ENCODE measurements at regions not wholly inside any gene's neighbourhood (a gene's known extent, or its start where the extent isn't known, plus 50 kb on each side); places are given as distances from the start of the nearest gene placed in this dataset.

- H3K36me3 ChIP-seq (ENCODE audit: insufficient read depth, low read length), result no peaks in the 10 kb centered on the region
- no peaks in the 10 kb centered on the region for H3K9me2 ChIP-seq (replicated peaks; ENCODE audit: insufficient read depth, low read length)
- H3K4me2 ChIP-seq (ENCODE audit: low read depth, low read length, poor library complexity, severe bottlenecking), result no peak overlapping the region
- H3K27ac ChIP-seq (ENCODE audit: low read length), result no peak overlapping the region
- no peak overlapping the region for H2AFZ ChIP-seq (ENCODE audit: low read length)
- H3K4me3 ChIP-seq (ENCODE audit: low read length), result no peak overlapping the region
- no peaks in the 10 kb centered on the region for H3K79me2 ChIP-seq (ENCODE audit: low read length)
- no peaks in the 10 kb centered on the region for H3K9me3 ChIP-seq (ENCODE audit: low read length)
- DNase-seq, result no peak
- H3K9ac ChIP-seq (ENCODE audit: low read length), result no peak overlapping the region
- H3K4me1 ChIP-seq (ENCODE audit: low read length), result no peaks in the 10 kb centered on the region
- no peaks in the 10 kb centered on the region for H4K20me1 ChIP-seq (ENCODE audit: insufficient read depth, low read depth, low read length)
- no peaks in the 10 kb centered on the region for H3K27me3 ChIP-seq (ENCODE audit: low read length)
These were observed 87.4 kb upstream of the NKD1 start for GRCh38 chr16:50460538-50461399.

DNA sequence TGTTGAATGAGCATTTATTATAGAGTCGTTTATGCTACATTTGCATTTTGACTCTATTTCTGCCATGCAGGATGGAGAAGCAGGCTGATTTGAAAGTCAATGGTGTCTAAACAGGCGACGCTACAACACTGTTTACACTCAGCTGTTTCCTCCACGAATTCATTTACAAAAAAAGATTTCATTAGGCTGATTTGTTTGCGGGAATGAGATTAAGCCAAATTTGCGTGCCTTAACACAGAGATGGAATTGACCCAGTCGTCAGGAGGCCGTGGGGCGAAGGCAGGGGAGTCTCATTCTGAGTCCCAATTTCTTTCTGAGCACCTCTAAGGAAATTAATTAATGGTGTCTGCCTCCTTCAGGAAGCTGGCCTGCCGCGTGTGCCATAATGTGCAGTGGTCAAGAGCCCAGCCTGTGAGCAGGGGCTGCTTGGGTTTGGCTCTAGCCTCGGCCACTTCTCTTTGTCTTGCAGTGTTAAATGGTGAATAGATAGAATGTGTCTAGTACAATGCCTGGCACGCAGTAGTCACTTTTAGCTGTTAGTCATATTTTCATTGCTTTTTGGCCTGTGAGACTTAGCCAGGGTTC lies 88.6 kb upstream of the NKD1 start:
- Histone ChIP-seq H4K20me1 (ENCODE audit: insufficient read depth, low read depth, low read length) (no peaks in the 10 kb centered on the region), H3K4me2 (ENCODE audit: low read depth, low read length, poor library complexity, severe bottlenecking) (no peak overlapping the region), H3K79me2 (ENCODE audit: low read length) (no peaks in the 10 kb centered on the region), H3K9me2 (replicated peaks; ENCODE audit: insufficient read depth, low read length) (no peaks in the 10 kb centered on the region), H3K9ac (ENCODE audit: low read length) (no peak overlapping the region), H3K4me1 (ENCODE audit: low read length) (no peaks in the 10 kb centered on the region), H3K36me3 (ENCODE audit: insufficient read depth, low read length) (no peaks in the 10 kb centered on the region), H3K9me3 (ENCODE audit: low read length) (no peaks in the 10 kb centered on the region), H2AFZ (ENCODE audit: low read length) (no peak overlapping the region), H3K27ac (ENCODE audit: low read length) (no peak overlapping the region), H3K27me3 (ENCODE audit: low read length) (no peaks in the 10 kb centered on the region), H3K4me3 (ENCODE audit: low read length) (no peak overlapping the region)
- DNase-seq, result no peak

DNA sequence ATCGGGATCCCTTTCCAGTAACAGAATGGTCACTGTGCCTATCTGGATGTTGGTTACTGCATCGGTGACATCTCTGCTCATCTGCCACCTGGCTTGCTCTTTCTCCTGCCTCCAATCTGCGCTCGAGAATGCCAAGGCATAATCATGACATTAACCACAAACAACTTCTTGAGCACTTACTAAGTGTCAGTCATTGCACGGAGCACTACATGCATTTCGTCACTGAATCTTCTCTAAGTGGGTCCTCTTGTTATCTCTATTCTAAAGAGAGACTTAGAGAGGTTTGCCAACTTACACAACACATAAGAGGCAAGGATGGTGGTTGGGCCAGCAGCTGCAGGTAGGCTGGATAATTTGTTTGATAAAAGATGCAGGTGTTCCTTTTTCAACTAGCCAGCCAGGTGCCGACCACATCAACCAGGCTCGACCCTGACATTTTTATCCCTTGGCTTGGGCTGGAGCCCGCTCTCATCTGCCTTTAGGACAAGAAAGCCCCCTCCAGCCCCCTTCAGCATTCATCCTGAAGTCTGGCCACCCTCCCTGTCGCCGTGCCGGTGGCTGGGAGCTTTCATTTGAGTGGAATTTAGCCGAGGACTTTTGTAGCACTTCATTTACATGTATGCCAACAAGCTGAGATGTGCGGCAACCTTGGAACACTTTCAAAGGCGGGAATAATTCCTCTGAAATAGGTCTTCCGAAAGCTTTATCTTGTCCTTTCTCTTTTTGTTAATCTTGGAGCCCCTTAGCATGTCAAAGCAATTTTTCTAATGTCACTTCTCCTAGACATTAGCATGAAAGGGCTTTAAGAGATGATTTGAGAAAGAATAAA lies 89.3 kb upstream of the NKD1 start:
- Histone ChIP-seq H4K20me1 (ENCODE audit: insufficient read depth, low read depth, low read length) (no peaks in the 10 kb centered on the region), H3K9ac (ENCODE audit: low read length) (no peak overlapping the region)
- DNase-seq, result no peak

GRCh38 chr16:50457979-50458491 lies 89.2 kb upstream of the BRD7 start:
- Histone ChIP-seq H3K27ac (ENCODE audit: low read length) (no peak overlapping the region), H3K4me1 (ENCODE audit: low read length) (no peaks in the 10 kb centered on the region), H3K4me3 (ENCODE audit: low read length) (no peak overlapping the region), H3K36me3 (ENCODE audit: insufficient read depth, low read length) (no peaks in the 10 kb centered on the region), H3K79me2 (ENCODE audit: low read length) (no peaks in the 10 kb centered on the region), H3K27me3 (ENCODE audit: low read length) (no peaks in the 10 kb centered on the region), H3K4me2 (ENCODE audit: low read depth, low read length, poor library complexity, severe bottlenecking) (no peak overlapping the region), H3K9ac (ENCODE audit: low read length) (no peak overlapping the region), H2AFZ (ENCODE audit: low read length) (no peak overlapping the region), H4K20me1 (ENCODE audit: insufficient read depth, low read depth, low read length) (no peaks in the 10 kb centered on the region), H3K9me2 (replicated peaks; ENCODE audit: insufficient read depth, low read length) (no peaks in the 10 kb centered on the region), H3K9me3 (ENCODE audit: low read length) (no peaks in the 10 kb centered on the region)
- no peak for DNase-seq

More for the DNA sequence above, 89.3 kb upstream of the NKD1 start:
- H3K9me2 ChIP-seq (replicated peaks; ENCODE audit: insufficient read depth, low read length), result no peaks in the 10 kb centered on the region
- H2AFZ ChIP-seq (ENCODE audit: low read length), result no peak overlapping the region
- no peaks in the 10 kb centered on the region for H3K27me3 ChIP-seq (ENCODE audit: low read length)
- no peaks in the 10 kb centered on the region for H3K79me2 ChIP-seq (ENCODE audit: low read length)
- H3K4me3 ChIP-seq (ENCODE audit: low read length), result no peak overlapping the region
- H3K27ac ChIP-seq (ENCODE audit: low read length), result no peak overlapping the region
- no peaks in the 10 kb centered on the region for H3K4me1 ChIP-seq (ENCODE audit: low read length)
- no peaks in the 10 kb centered on the region for H3K36me3 ChIP-seq (ENCODE audit: insufficient read depth, low read length)
- H3K4me2 ChIP-seq (ENCODE audit: low read depth, low read length, poor library complexity, severe bottlenecking), result no peak overlapping the region
- no peaks in the 10 kb centered on the region for H3K9me3 ChIP-seq (ENCODE audit: low read length)

DNA sequence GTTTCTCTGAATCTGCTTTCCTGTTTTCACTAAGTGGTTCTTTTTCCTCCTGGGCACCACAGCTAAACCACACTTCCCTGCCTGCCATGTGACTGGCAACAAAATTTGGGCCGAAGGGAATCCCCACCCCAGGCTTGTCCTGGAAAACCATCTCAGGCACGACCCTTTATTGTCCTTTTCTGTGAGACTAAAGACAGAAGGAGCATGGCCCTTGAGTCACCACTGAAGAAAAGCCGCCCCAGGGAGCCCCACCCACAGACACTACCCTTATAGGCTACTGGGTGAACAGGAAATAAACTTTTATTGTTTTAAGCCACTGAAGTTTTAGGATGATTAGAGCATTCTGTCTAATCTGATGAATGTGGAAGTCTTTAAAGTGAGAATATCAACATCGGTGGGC lies 88.6 kb upstream of the BRD7 start:
- Histone ChIP-seq H3K9me2 (replicated peaks; ENCODE audit: insufficient read depth, low read length) (no peaks in the 10 kb centered on the region), H3K27ac (ENCODE audit: low read length) (no peak overlapping the region), H3K4me3 (ENCODE audit: low read length) (no peak overlapping the region), H3K79me2 (ENCODE audit: low read length) (no peaks in the 10 kb centered on the region), H3K4me1 (ENCODE audit: low read length) (no peaks in the 10 kb centered on the region), H2AFZ (ENCODE audit: low read length) (no peak overlapping the region), H3K36me3 (ENCODE audit: insufficient read depth, low read length) (no peaks in the 10 kb centered on the region), H3K4me2 (ENCODE audit: low read depth, low read length, poor library complexity, severe bottlenecking) (no peak overlapping the region), H3K27me3 (ENCODE audit: low read length) (no peaks in the 10 kb centered on the region), H3K9me3 (ENCODE audit: low read length) (no peaks in the 10 kb centered on the region), H4K20me1 (ENCODE audit: insufficient read depth, low read depth, low read length) (no peaks in the 10 kb centered on the region), H3K9ac (ENCODE audit: low read length) (no peak overlapping the region)
- DNase-seq, result no peak

DNA sequence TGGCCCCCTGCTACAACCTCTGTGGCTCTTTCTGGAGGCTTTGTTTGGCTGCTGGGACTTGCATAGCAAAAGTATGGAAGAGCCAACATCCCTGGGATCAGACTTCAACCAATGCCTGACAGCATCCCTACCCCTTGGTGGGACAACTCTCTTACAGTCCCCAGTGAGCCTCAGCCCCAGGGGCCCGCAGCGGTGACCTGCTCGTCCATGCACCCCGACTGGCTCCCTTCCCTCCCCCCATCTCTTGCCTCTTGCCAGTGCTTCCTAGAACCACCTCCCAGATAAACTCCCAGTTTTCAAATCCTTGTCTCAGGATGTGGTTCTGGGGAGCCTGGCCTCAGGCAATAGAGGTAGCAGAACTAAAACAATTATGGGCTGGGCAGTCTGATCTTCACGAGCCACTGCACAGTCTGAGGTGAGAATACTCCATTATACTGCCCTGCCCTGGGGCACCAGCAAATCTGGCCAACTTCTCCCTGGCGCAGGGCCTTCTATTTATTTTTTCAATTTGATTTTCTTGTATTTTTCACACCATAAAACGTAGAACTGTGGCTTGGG lies 86.6 kb upstream of the BRD7 start:
- Histone ChIP-seq H3K4me3 (ENCODE audit: low read length) (no peak overlapping the region), H3K4me1 (ENCODE audit: low read length) (no peaks in the 10 kb centered on the region), H3K27ac (ENCODE audit: low read length) (no peak overlapping the region), H2AFZ (ENCODE audit: low read length) (no peak overlapping the region), H3K36me3 (ENCODE audit: insufficient read depth, low read length) (no peaks in the 10 kb centered on the region), H3K9ac (ENCODE audit: low read length) (no peak overlapping the region), H3K4me2 (ENCODE audit: low read depth, low read length, poor library complexity, severe bottlenecking) (no peak overlapping the region), H3K27me3 (ENCODE audit: low read length) (no peaks in the 10 kb centered on the region), H3K9me2 (replicated peaks; ENCODE audit: insufficient read depth, low read length) (no peaks in the 10 kb centered on the region), H3K9me3 (ENCODE audit: low read length) (no peaks in the 10 kb centered on the region), H3K79me2 (ENCODE audit: low read length) (no peaks in the 10 kb centered on the region), H4K20me1 (ENCODE audit: insufficient read depth, low read depth, low read length) (no peaks in the 10 kb centered on the region)
- no peak for DNase-seq

- H3K36me3 ChIP-seq (ENCODE audit: insufficient read depth, low read length), result no peaks in the 10 kb centered on the region
- no peak overlapping the region for H3K4me3 ChIP-seq (ENCODE audit: low read length)
- no peaks in the 10 kb centered on the region for H4K20me1 ChIP-seq (ENCODE audit: insufficient read depth, low read depth, low read length)
- no peaks in the 10 kb centered on the region for H3K4me1 ChIP-seq (ENCODE audit: low read length)
- DNase-seq, result no peak
- no peaks in the 10 kb centered on the region for H3K9me3 ChIP-seq (ENCODE audit: low read length)
- H3K27ac ChIP-seq (ENCODE audit: low read length), result no peak overlapping the region
- H2AFZ ChIP-seq (ENCODE audit: low read length), result no peak overlapping the region
- H3K4me2 ChIP-seq (ENCODE audit: low read depth, low read length, poor library complexity, severe bottlenecking), result no peak overlapping the region
- no peaks in the 10 kb centered on the region for H3K9me2 ChIP-seq (replicated peaks; ENCODE audit: insufficient read depth, low read length)
- H3K79me2 ChIP-seq (ENCODE audit: low read length), result no peaks in the 10 kb centered on the region
- H3K9ac ChIP-seq (ENCODE audit: low read length), result no peak overlapping the region
- no peaks in the 10 kb centered on the region for H3K27me3 ChIP-seq (ENCODE audit: low read length)
These were observed 84.7 kb upstream of the BRD7 start for GRCh38 chr16:50453446-50453845.

Data from Karpas-422 (cell line).